Jurkat, Clone E6-1 (cell line): ENCODE measurements at regions not wholly inside any gene's neighbourhood (a gene's known extent, or its start where the extent isn't known, plus 50 kb on each side); places are given as distances from the start of the nearest gene placed in this dataset.

Experiments
- DNase-seq: peaks from one replicate; pipeline ENCODE4 v3.0.0-alpha.2; 2011; ENCODE audit warnings: low read depth, low spot score
- H3K4me3 ChIP-seq: 2 replicates; pipeline ENCODE4 v1.5.1; 2011; ENCODE audit warnings: mild to moderate bottlenecking, low read length, control low read depth, moderate library complexity

DNA sequence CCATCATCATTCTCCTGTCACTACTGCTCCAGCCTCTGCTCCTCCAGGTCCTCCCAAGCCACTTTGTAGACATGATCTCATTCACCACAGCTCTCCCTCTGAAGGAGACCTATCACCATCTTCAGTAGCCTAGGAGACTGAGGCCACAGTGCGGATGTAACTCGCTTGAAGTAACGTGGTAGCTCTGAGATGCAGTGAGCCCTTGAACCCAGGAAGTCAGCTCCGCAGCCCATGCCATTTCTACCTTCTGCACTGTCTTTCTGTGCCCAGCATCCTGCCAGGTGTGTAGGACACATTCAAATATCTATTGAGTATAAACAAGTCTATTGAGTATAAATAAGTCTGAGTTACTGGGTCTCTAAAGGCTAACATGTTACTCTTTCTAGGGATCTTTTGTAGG, 164.4 kb downstream of the CDH26 start:
- H3K4me3 ChIP-seq, result no peak overlapping the region
- DNase-seq, result peak; percentile 90

DNA sequence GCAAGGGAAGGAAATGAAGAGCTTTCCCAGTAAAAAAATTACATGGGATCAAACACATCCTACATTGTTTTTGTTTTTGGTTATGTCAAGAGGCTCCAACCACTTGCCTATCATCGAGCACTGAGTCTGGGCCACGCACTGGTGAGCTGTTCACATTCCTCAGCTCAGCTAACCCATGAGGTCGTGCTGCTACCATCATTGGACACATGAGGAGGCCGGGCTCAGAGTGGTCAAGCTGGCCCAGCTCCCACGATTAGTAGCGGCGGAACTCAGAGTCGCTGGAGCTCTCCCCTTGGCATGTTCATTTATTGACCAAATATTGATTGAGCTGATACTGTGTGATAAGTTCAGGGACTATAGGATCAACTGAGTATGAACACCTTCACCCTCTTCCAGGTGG, 164.9 kb downstream of the CDH26 start:
- H3K4me3 ChIP-seq, result no peak overlapping the region
- no peak for DNase-seq

DNA sequence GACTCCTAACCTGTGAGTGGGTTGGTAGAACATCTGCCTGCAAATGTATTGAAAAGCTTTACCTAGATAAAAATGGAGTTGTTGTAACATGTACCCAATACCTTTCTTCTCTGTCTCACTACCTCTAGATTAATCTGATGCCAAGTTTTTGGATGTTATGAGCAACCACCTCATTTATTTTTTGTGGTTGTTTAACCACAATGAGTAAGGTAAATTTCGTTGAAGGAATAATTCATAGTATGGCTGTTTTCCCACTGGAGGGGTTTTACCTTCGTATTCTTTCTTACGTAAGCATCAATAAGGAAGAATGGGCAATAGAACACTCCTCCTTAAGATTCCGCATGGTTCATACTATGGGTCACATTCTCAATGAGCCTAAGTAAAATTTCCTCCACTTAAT, 165.4 kb downstream of the CDH26 start:
- H3K4me3 ChIP-seq, result no peak overlapping the region
- DNase-seq, result no peak

- DNase-seq, result no peak
- H3K4me3 ChIP-seq, result no peak overlapping the region
Measured at GRCh38 chr20:60124776-60125381, 166.7 kb downstream of the CDH26 start.

DNA sequence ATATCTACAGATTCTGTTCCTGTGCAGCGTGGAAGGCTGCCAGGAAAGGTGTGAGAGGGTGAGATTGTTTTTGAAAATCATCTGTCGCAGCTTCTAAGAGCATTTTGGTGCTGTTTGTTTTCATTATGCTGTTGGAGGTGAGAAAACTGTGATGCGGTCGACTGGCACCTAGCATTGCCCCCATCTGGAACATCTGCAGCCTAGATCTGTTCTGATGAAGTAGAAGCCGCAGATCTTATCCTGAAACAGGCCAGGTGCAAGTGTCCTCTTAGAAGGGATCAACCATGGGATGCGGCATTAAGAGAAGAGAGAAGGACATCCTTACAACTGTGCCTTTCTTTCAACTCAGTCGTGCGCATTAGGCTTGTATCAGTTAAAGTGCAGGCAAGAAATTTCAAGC, 167.3 kb downstream of the CDH26 start:
- no peak overlapping the region for H3K4me3 ChIP-seq
- peak; percentile 99 for DNase-seq

DNA sequence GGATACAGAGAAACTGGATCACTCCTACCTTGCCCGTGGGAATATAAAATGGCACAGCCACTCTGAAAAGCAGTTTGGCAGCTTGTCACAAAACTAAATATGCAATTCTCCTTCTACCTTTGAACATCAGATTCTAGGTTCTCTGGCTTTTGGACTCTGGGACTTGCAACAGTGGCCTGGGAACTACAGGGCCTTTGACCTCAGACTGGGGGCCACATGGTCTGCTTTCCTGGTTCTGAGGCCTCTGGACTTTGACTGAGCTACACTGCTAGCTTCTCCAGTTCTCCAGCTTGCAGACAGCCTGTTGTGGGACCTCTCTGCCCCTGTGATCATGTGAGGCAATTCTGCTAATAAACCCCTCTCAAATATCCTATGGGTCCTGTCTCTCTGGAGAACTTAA, 168.8 kb downstream of the CDH26 start:
- no peak overlapping the region for H3K4me3 ChIP-seq

DNA sequence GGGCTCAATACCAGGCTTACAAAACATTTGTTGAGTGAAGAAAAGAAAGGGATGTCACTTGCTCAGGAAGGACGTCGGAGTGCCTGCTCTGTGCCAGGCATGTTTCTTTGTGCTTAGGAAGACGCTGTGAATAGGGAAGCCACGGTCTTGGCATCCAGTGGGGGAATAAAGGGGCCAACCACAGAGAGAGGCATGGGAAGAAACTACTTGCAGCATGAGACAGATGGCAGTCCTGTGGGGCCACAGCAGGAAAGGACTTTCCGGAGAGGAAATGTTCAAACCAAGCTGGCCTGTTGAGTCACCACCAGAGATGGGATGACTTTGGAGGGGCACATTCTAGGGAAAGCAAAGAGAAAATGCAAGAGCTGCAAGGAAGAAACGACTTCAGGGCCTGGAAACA, 173.2 kb downstream of the CDH26 start:
- DNase-seq, result no peak
- no peak overlapping the region for H3K4me3 ChIP-seq

More for the DNA sequence above, 168.8 kb downstream of the CDH26 start:
- DNase-seq, result no peak

- DNase-seq, result no peak
- H3K4me3 ChIP-seq, result no peak overlapping the region
Measured at GRCh38 chr20:60132162-60132826, 174.1 kb downstream of the CDH26 start.

DNA sequence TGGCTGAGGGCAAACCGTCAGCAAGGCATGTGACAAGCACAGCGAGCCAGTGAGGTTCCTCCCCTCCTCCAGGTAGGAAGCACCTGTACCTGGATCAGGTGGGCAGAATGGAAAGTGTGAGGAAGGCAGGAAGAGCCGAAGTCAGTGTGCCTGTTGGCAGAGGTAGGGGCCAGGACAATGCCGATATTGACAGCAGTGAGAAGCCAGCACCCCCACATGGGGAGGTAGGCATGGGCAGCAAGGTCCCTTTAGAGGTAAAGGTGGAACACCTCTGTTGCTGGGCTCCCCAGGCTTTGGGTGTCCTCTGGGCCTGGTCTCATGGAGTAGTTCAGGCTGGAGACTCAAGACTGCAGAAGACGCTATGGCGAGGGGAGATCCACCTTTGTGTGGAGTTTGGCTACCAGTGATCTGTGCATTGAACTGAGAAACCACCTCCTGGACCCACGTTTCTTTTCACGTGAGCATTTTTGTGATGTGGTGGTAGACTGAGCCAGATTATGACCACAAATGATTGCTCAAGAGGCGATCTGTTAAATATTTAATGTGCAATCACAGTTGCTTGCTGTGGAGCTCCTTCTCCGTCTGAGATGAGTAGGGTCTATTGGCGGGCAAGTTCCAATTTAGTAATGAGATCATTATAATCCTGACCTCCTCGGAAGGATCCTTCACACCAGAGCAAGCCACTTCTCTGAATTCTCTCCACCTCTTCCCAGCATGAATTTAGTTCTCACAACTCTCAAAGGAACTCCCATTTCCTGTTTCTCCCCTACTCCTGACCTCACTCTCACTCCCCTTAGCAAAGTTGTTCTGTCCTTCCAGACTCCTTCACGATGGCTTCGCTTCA, 174.8 kb downstream of the CDH26 start:
- H3K4me3 ChIP-seq, result no peak overlapping the region
- DNase-seq, result no peak

DNA sequence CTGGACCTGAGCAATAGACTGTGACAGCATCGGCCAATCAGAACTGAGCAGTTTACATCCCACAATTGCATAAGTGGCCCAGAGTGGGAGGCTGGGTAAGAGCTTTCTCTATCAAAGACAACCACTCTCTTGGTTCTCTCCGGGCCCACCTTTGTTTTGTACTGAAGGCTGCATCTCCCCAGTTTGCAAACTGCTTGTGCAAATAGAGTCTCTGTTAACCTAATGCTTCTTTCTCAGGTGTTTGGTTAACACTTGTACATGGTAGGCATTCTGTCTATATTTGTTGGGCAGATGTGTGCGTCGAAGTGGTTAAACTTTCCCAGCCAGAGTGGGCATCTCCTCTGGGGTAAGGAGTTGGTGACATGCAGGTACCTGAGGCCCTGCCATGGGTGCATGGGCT, 177.1 kb downstream of the CDH26 start:
- no peak overlapping the region for H3K4me3 ChIP-seq
- no peak for DNase-seq

GRCh38 chr20:60136645-60137401, 178.6 kb downstream of the CDH26 start:
- H3K4me3 ChIP-seq, result no peak overlapping the region
- peak; percentile 73 for DNase-seq

GRCh38 chr20:60137657-60138245, 179.5 kb downstream of the CDH26 start:
- peak overlapping the region; percentile 67 for H3K4me3 ChIP-seq
- peak; percentile 87 for DNase-seq

- peak; percentile 70 for DNase-seq
- H3K4me3 ChIP-seq, result peak overlapping the region; percentile 67
Measured at GRCh38 chr20:60138256-60139220, 180.3 kb downstream of the CDH26 start.

DNA sequence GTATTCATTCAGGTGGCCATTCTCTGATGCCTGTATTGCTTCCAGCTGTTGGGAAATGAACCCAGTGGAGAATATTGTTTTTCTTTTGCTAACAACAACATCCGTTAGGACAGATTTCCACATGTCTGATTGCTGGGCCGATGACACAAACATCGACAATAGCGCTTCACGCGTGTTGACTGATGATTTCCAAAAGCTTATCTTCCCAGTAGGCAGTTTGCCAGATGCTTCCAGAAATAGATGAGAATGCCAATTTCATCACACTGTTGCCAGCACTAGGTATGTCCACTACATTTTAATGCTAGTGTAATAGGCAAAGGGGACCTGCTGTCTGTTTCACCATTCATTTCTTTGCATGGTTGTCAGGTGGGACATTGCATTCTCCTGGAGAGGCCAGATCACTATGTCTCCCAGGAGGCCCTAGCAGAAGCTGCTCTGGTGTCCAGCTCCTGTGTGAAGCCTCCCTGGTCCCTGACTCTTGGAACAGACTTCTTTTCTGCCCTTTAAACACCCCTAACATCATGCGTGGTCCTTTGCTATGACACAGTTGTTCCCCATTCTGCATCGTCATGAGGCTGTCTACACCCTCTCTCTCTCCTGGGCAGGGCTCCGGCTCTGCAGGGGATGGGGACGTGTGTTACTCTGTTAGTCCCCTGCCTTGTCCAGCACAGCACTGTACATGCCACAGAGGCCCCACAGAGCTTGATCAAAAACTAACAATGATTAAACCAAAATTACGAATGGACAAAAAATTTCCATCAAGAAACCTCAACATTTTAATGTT, 181.6 kb downstream of the CDH26 start:
- H3K4me3 ChIP-seq, result peak overlapping the region; percentile 8
- DNase-seq, result no peak

- DNase-seq, result no peak
- H3K4me3 ChIP-seq, result no peak overlapping the region
Measured at GRCh38 chr20:60142587-60142986, 184.4 kb downstream of the CDH26 start.

GRCh38 chr20:60143261-60143842, 185.1 kb downstream of the CDH26 start:
- no peak overlapping the region for H3K4me3 ChIP-seq
- DNase-seq, result no peak

GRCh38 chr20:60144404-60144803, 186.2 kb downstream of the CDH26 start:
- DNase-seq, result no peak
- H3K4me3 ChIP-seq, result no peak overlapping the region
